Sciatic nerve (tissue), 2 donors: ENCODE measurements at regions not wholly inside any gene's neighbourhood (a gene's known extent, or its start where the extent isn't known, plus 50 kb on each side); places are given as distances from the start of the nearest gene placed in this dataset.

Source experiments
- ATAC-seq: fragments of 200-7000 bp; cut with Tn5 transposase; one replicate; pipeline ENCODE4 v1.9.1; 2020; ENCODE audit warnings: mild to moderate bottlenecking, moderate library complexity
- DNase-seq: peaks from one replicate; pipeline ENCODE4 v3.0.0-alpha.2; 2020; ENCODE audit warnings: low spot score
- intact Hi-C: fragments of 100-400 bp; cut with DNase I; formaldehyde crosslinking; loops from one replicate; pipeline ENCODE4 v1.14.2; 2022
- donor health status: DM: no; HTN: no; CAD: no.
- donor health status: DM: no; HTN: no; CAD: no.

- DNase-seq: no peak
- intact Hi-C loops: no loop called here
- no peak for ATAC-seq
Observed at GRCh38 chr1:165078391-165078790, 278.1 kb downstream of the LMX1A start.

- intact Hi-C loops: no loop called here
- DNase-seq: no peak
- ATAC-seq: no peak
Observed at GRCh38 chr1:165075725-165076370, 280.7 kb downstream of the LMX1A start.

GRCh38 chr1:165073185-165074007, 283.1 kb downstream of the LMX1A start:
- intact Hi-C loops: no loop called here
- no peak for DNase-seq
- peak; percentile 63 for ATAC-seq

- no peak for DNase-seq
- no peak for ATAC-seq
- intact Hi-C loops: no loop called here
Observed at GRCh38 chr1:165070675-165071074, 285.8 kb downstream of the LMX1A start.

- intact Hi-C loops: no loop called here
- ATAC-seq (no peak), DNase-seq (no peak)
Observed at GRCh38 chr1:165069829-165070228, 286.7 kb downstream of the LMX1A start.

- intact Hi-C loops: no loop called here
- DNase-seq (no peak), ATAC-seq (no peak)
Observed at GRCh38 chr1:165068741-165069140, 287.8 kb downstream of the LMX1A start.

- intact Hi-C loops: no loop called here
- DNase-seq (no peak), ATAC-seq (no peak)
Observed at GRCh38 chr1:165067829-165068228, 288.7 kb downstream of the LMX1A start.

- intact Hi-C loops: no loop called here
- ATAC-seq (peak; percentile 45), DNase-seq (no peak)
Observed at GRCh38 chr1:165063181-165063965, 293.1 kb downstream of the LMX1A start.

GRCh38 chr1:165062346-165062745, 294.2 kb downstream of the LMX1A start:
- ATAC-seq (no peak), DNase-seq (no peak)
- intact Hi-C loops: no loop called here

GRCh38 chr1:165060285-165060793, 296.2 kb downstream of the LMX1A start:
- ATAC-seq: no peak
- intact Hi-C loops: no loop called here
- DNase-seq: no peak

GRCh38 chr1:165057956-165058355, 298.6 kb downstream of the LMX1A start:
- DNase-seq: no peak
- ATAC-seq: no peak
- intact Hi-C loops: loop anchor here (5.0 kb wide), 1 partner anchor 1574 kb away; no protein-coding TSS in a partner anchor

- intact Hi-C loops: loop anchor here (5.0 kb wide), 1 partner anchor 1575 kb away; no protein-coding TSS in a partner anchor
- ATAC-seq (no peak), DNase-seq (no peak)
Observed at GRCh38 chr1:165056914-165057313, 299.6 kb downstream of the LMX1A start.

GRCh38 chr1:165055581-165055980, 300.9 kb downstream of the LMX1A start:
- DNase-seq: no peak
- intact Hi-C loops: loop anchor here (5.0 kb wide), 1 partner anchor 1577 kb away; no protein-coding TSS in a partner anchor
- ATAC-seq: no peak

GRCh38 chr1:165054627-165055026, 301.9 kb downstream of the LMX1A start:
- intact Hi-C loops: loop anchor here (5.0 kb wide), 1 partner anchor 1578 kb away; no protein-coding TSS in a partner anchor
- no peak for ATAC-seq

GRCh38 chr1:165053351-165053750, 303.2 kb downstream of the LMX1A start:
- no peak for ATAC-seq
- intact Hi-C loops: no loop called here
- no peak for DNase-seq

More at GRCh38 chr1:165054627-165055026, 301.9 kb downstream of the LMX1A start:
- no peak for DNase-seq

GRCh38 chr1:165052936-165053335, 303.6 kb downstream of the LMX1A start:
- intact Hi-C loops: no loop called here

GRCh38 chr1:165052431-165052830, 304.1 kb downstream of the LMX1A start:
- ATAC-seq (no peak), DNase-seq (no peak)
- intact Hi-C loops: no loop called here

More at GRCh38 chr1:165052936-165053335, 303.6 kb downstream of the LMX1A start:
- DNase-seq (no peak), ATAC-seq (no peak)

- ATAC-seq: no peak
- no peak for DNase-seq
- intact Hi-C loops: no loop called here
Observed at GRCh38 chr1:165050246-165050645, 306.3 kb downstream of the LMX1A start.

- ATAC-seq: no peak
- no peak for DNase-seq
- intact Hi-C loops: no loop called here
Observed at GRCh38 chr1:165047994-165048393, 308.5 kb downstream of the LMX1A start.
